Activated naive CD4-positive, alpha-beta T cell treated with anti-CD3 and anti-CD28 coated beads for 36 hours (primary cell): ENCODE measurements at regions not wholly inside any gene's neighbourhood (a gene's known extent, or its start where the extent isn't known, plus 50 kb on each side); places are given as distances from the start of the nearest gene placed in this dataset.
A peak's percentile ranks its signal among the peaks of the same experiment; 100 is the strongest.

Experiments used
- CTCF ChIA-PET: fragments of 350-600 bp; sonication (Branson Sonifier 250); formaldehyde crosslinking; loops from one replicate; lab custom pipeline; 2021; ENCODE audit warnings: antibody characterized with exemption; lab: Charles Lee
- DNase-seq: peaks from one replicate; pipeline ENCODE4 v3.0.0-alpha.2; 2020
- H3K27ac Mint-ChIP-seq: one replicate; pipeline ENCODE4 v1.8.0; 2021; ENCODE audit warnings: mild to moderate bottlenecking, mixed read lengths
- H3K27me3 Mint-ChIP-seq: one replicate; pipeline ENCODE4 v1.8.0; 2021; ENCODE audit warnings: low read depth, mixed read lengths
- H3K36me3 Mint-ChIP-seq: one replicate; pipeline ENCODE4 v1.8.0; 2021; ENCODE audit warnings: low read depth, mixed read lengths
- H3K4me1 Mint-ChIP-seq: one replicate; pipeline ENCODE4 v1.8.0; 2021; ENCODE audit warnings: low read depth, mixed read lengths
- H3K4me3 Mint-ChIP-seq: one replicate; pipeline ENCODE4 v1.8.0; 2021; ENCODE audit warnings: mild to moderate bottlenecking, moderate library complexity, mixed read lengths
- H3K9me3 Mint-ChIP-seq: one replicate; pipeline ENCODE4 v1.8.0; 2021; ENCODE audit warnings: mixed read lengths
- intact Hi-C: fragments of 100-400 bp; cut with micrococcal nuclease; formaldehyde crosslinking; loops from one replicate; pipeline ENCODE4 v1.15.1; 2023

GRCh38 chr5:10124287-10124686 lies 125.4 kb downstream of the ATPSCKMT start:
- no peaks in the 10 kb centered on the region for H3K36me3 Mint-ChIP-seq
- H3K4me3 Mint-ChIP-seq, result no peak overlapping the region
- no peak for DNase-seq
- no peaks in the 10 kb centered on the region for H3K27me3 Mint-ChIP-seq
- H3K9me3 Mint-ChIP-seq, result peaks cover 3% of the 10 kb centered on the region
- no peak overlapping the region for H3K27ac Mint-ChIP-seq
- CTCF ChIA-PET, result no interaction called here
- H3K4me1 Mint-ChIP-seq, result no peaks in the 10 kb centered on the region
- intact Hi-C loops, result no loop called here

GRCh38 chr5:10123254-10123989 lies 126.3 kb downstream of the ATPSCKMT start:
- CTCF ChIA-PET, result no interaction called here
- no peaks in the 10 kb centered on the region for H3K27me3 Mint-ChIP-seq

GRCh38 chr5:10122076-10122726 lies 127.5 kb downstream of the ATPSCKMT start:
- peaks cover 9% of the 10 kb centered on the region for H3K9me3 Mint-ChIP-seq
- no peaks in the 10 kb centered on the region for H3K36me3 Mint-ChIP-seq
- H3K27ac Mint-ChIP-seq, result no peak overlapping the region
- no peaks in the 10 kb centered on the region for H3K27me3 Mint-ChIP-seq
- CTCF ChIA-PET, result no interaction called here
- H3K4me3 Mint-ChIP-seq, result no peak overlapping the region
- intact Hi-C loops, result no loop called here
- no peaks in the 10 kb centered on the region for H3K4me1 Mint-ChIP-seq
- no peak for DNase-seq

More at GRCh38 chr5:10123254-10123989, 126.3 kb downstream of the ATPSCKMT start:
- intact Hi-C loops, result no loop called here
- Mint-ChIP-seq H3K36me3 (no peaks in the 10 kb centered on the region), H3K9me3 (peaks cover 9% of the 10 kb centered on the region), H3K27ac (no peak overlapping the region), H3K4me1 (no peaks in the 10 kb centered on the region), H3K4me3 (no peak overlapping the region)
- no peak for DNase-seq

GRCh38 chr5:10120934-10121333 lies 128.8 kb downstream of the ATPSCKMT start:
- H3K9me3 Mint-ChIP-seq, result peaks cover 9% of the 10 kb centered on the region
- CTCF ChIA-PET, result no interaction called here
- H3K27ac Mint-ChIP-seq, result no peak overlapping the region
- DNase-seq, result no peak
- H3K4me3 Mint-ChIP-seq, result no peak overlapping the region
- H3K27me3 Mint-ChIP-seq, result no peaks in the 10 kb centered on the region
- no peaks in the 10 kb centered on the region for H3K36me3 Mint-ChIP-seq
- no peaks in the 10 kb centered on the region for H3K4me1 Mint-ChIP-seq
- intact Hi-C loops, result no loop called here

- intact Hi-C loops, result no loop called here
- DNase-seq, result no peak
- H3K4me3 Mint-ChIP-seq, result no peak overlapping the region
- no peak overlapping the region for H3K27ac Mint-ChIP-seq
- CTCF ChIA-PET, result no interaction called here
- peaks cover 9% of the 10 kb centered on the region for H3K9me3 Mint-ChIP-seq
- H3K27me3 Mint-ChIP-seq, result no peaks in the 10 kb centered on the region
- no peaks in the 10 kb centered on the region for H3K36me3 Mint-ChIP-seq
- no peaks in the 10 kb centered on the region for H3K4me1 Mint-ChIP-seq
Measured at GRCh38 chr5:10118150-10118549, 131.5 kb downstream of the ATPSCKMT start.

- no peak for DNase-seq
- Mint-ChIP-seq H3K27me3 (peaks cover under 1% of the 10 kb centered on the region), H3K4me1 (no peaks in the 10 kb centered on the region), H3K9me3 (peaks cover 9% of the 10 kb centered on the region), H3K4me3 (no peak overlapping the region), H3K36me3 (no peaks in the 10 kb centered on the region), H3K27ac (no peak overlapping the region)
- CTCF ChIA-PET, result no interaction called here
- intact Hi-C loops, result no loop called here
Measured at GRCh38 chr5:10116594-10116993, 133.1 kb downstream of the ATPSCKMT start.

GRCh38 chr5:10115669-10116068 lies 134.0 kb downstream of the ATPSCKMT start:
- Mint-ChIP-seq H3K27me3 (peaks cover 2% of the 10 kb centered on the region), H3K4me3 (no peak overlapping the region), H3K36me3 (no peaks in the 10 kb centered on the region)

GRCh38 chr5:10111571-10111970 lies 138.1 kb downstream of the ATPSCKMT start:
- DNase-seq, result peak; percentile 18
- CTCF ChIA-PET, result no interaction called here
- Mint-ChIP-seq H3K36me3 (no peaks in the 10 kb centered on the region), H3K4me1 (no peaks in the 10 kb centered on the region), H3K27me3 (peaks cover 2% of the 10 kb centered on the region), H3K27ac (no peak overlapping the region), H3K9me3 (no peaks in the 10 kb centered on the region), H3K4me3 (no peak overlapping the region)
- intact Hi-C loops, result no loop called here

More at GRCh38 chr5:10115669-10116068, 134.0 kb downstream of the ATPSCKMT start:
- Mint-ChIP-seq H3K4me1 (no peaks in the 10 kb centered on the region), H3K27ac (no peak overlapping the region), H3K9me3 (peaks cover 9% of the 10 kb centered on the region)
- DNase-seq, result no peak
- intact Hi-C loops, result no loop called here
- CTCF ChIA-PET, result no interaction called here

- H3K4me1 Mint-ChIP-seq, result no peaks in the 10 kb centered on the region
- no peak overlapping the region for H3K27ac Mint-ChIP-seq
- CTCF ChIA-PET, result no interaction called here
- no peaks in the 10 kb centered on the region for H3K36me3 Mint-ChIP-seq
- no peak for DNase-seq
- H3K4me3 Mint-ChIP-seq, result no peak overlapping the region
- H3K27me3 Mint-ChIP-seq, result peaks cover 2% of the 10 kb centered on the region
- intact Hi-C loops, result no loop called here
- no peaks in the 10 kb centered on the region for H3K9me3 Mint-ChIP-seq
Measured at GRCh38 chr5:10110228-10110627, 139.5 kb downstream of the ATPSCKMT start.

- Mint-ChIP-seq H3K4me3 (no peak overlapping the region), H3K36me3 (no peaks in the 10 kb centered on the region), H3K9me3 (no peaks in the 10 kb centered on the region), H3K27me3 (peaks cover 2% of the 10 kb centered on the region), H3K27ac (no peak overlapping the region), H3K4me1 (no peaks in the 10 kb centered on the region)
- CTCF ChIA-PET, result no interaction called here
- intact Hi-C loops, result no loop called here
- no peak for DNase-seq
Measured at GRCh38 chr5:10109299-10109698, 140.4 kb downstream of the ATPSCKMT start.

GRCh38 chr5:10106806-10107205 lies 142.9 kb downstream of the ATPSCKMT start:
- H3K9me3 Mint-ChIP-seq, result no peaks in the 10 kb centered on the region
- peaks cover 2% of the 10 kb centered on the region for H3K27me3 Mint-ChIP-seq
- intact Hi-C loops, result no loop called here
- H3K36me3 Mint-ChIP-seq, result no peaks in the 10 kb centered on the region
- H3K4me1 Mint-ChIP-seq, result no peaks in the 10 kb centered on the region
- DNase-seq, result no peak
- no peak overlapping the region for H3K27ac Mint-ChIP-seq
- H3K4me3 Mint-ChIP-seq, result no peak overlapping the region
- CTCF ChIA-PET, result interaction anchor here (0.8 kb wide), 1 partner anchor 79 kb away, joined by 4 read pairs; no protein-coding TSS in a partner anchor

- Mint-ChIP-seq H3K27me3 (no peaks in the 10 kb centered on the region), H3K9me3 (no peaks in the 10 kb centered on the region), H3K36me3 (no peaks in the 10 kb centered on the region), H3K4me1 (no peaks in the 10 kb centered on the region), H3K4me3 (no peak overlapping the region), H3K27ac (no peak overlapping the region)
- intact Hi-C loops, result no loop called here
- CTCF ChIA-PET, result interaction anchor here (0.8 kb wide), 1 partner anchor 79 kb away, joined by 4 read pairs; no protein-coding TSS in a partner anchor
- DNase-seq, result no peak
Measured at GRCh38 chr5:10106285-10106684, 143.4 kb downstream of the ATPSCKMT start.
